GM12801 (cell line): ENCODE measurements at regions not wholly inside any gene's neighbourhood (a gene's known extent, or its start where the extent isn't known, plus 50 kb on each side); places are given as distances from the start of the nearest gene placed in this dataset.

ENCODE experiments used
- TF ChIP-seq, protein P1 (sequence below): IDR thresholded peaks from one replicate; pipeline ENCODE4 v1.5.1; 2011; ENCODE audit warnings: control low read depth; ENCODE audit not compliant: insufficient read length; ENCODE audit errors: extremely low read depth

DNA sequence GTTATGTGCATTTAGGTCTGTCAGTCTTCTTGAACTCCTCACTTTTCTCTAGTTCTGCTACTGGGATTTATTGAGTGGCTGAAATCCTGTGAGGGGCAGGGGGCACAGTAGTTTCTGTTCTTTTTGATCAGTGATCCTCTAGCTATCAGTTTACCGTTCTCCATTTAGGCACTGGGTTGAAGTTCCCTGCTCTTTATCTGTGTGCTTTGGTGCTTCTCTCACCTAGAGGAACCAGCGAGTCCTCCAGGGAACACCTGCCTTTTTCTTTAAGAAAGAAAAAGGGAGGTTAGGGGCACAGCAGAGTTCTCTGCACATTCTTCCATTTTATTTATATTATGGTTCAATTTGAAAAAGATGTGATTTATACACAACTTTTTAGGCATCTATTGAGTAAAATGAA is 503.0 kb upstream of the AGA start:
- TF ChIP-seq, protein P1, sequence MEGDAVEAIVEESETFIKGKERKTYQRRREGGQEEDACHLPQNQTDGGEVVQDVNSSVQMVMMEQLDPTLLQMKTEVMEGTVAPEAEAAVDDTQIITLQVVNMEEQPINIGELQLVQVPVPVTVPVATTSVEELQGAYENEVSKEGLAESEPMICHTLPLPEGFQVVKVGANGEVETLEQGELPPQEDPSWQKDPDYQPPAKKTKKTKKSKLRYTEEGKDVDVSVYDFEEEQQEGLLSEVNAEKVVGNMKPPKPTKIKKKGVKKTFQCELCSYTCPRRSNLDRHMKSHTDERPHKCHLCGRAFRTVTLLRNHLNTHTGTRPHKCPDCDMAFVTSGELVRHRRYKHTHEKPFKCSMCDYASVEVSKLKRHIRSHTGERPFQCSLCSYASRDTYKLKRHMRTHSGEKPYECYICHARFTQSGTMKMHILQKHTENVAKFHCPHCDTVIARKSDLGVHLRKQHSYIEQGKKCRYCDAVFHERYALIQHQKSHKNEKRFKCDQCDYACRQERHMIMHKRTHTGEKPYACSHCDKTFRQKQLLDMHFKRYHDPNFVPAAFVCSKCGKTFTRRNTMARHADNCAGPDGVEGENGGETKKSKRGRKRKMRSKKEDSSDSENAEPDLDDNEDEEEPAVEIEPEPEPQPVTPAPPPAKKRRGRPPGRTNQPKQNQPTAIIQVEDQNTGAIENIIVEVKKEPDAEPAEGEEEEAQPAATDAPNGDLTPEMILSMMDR, result no peak

GRCh38 chr4:177947607-177948006 is 505.4 kb upstream of the AGA start:
- TF ChIP-seq, protein P1, result no peak

GRCh38 chr4:177948853-177949252 is 506.6 kb upstream of the AGA start:
- TF ChIP-seq, protein P1, result no peak

DNA sequence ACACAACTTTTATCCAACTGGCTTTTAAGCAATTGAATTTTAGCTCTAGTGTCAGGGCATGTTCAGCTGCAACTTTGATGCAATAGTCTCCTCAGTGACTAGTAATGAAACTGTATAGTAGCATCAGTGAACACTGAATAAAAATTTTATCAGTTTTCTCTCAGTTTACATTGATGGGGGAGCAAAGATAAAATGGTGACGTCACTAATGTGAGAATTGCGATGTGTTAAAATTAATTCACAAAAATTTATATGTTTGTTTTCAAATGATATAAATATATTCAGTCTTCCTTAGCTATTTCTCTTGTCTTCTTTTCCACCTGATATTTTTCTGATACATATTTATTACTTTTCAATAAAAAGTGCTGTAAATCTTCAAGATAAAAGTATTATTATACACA is 508.8 kb upstream of the AGA start:
- TF ChIP-seq, protein P1, result no peak

DNA sequence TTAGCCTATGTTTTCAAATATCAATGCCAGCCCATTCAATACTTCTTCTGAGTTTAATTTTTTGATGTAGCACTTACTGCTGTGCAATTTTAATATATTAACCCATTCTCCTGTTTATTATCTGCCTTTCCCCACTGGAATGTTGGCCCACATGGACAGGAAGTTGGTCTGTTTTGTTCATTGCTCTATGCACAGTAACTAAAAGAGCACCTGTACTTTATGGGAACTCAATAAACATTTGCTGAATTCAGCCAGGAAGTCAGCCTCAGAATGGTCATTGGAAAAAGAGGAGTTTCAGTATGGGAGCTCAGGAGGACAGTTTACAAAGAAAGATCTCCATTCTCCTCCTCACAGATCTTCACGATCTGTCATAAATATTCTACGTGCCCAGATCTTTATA is 510.5 kb upstream of the AGA start:
- TF ChIP-seq, protein P1, result no peak

DNA sequence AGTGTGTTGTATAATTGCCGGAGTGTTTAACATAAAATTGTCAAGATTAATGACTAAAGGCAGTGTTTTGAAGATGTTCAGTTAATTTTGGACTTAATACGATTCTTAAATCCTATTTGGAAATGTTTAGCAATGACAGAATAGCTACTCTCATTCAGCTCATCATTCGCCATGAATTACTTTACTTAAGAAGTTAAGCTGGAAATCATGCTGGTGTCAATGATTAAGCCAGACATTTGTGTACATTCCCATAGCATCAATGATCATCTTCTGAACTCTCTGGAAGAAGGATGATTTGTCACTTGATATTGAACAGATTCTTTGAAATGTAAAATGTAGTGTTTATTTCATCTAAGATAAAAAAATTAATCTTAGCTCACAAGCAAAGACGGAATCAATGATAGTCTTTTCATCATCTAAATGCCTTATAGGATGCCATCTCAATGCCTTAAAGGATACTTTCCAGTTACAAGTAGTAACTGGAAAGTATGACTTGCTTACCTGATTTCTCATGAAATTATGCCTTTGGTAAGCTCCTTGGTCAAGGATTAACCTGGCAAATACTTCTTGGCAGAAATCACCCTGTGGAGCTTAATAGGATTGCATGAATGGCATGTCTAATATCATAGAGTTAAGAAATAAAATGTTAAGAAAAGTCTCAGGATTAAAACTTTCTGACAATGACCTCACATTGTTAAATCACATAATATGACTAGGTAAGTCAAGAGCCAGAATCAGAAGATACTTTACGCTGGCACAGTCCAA is 515.5 kb upstream of the AGA start:
- TF ChIP-seq, protein P1, result no peak

DNA sequence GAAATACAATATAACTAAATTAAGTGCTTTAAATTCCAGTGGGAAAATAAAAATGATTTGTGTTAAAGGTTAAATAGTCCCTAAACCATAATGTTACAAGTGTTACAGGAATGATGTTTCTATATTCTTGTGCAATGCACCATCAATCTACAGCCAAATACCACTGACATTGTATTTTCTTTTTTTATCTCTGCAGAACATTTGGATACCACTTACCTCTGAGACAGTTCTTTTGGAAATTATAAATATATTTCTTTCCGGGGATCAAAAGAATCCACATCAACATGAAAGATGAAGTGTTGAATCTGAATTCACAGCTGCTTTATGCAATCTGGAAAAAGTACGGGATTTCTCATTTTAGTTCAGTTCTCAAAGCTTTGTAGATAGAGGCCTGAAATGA is 518.3 kb upstream of the AGA start:
- TF ChIP-seq, protein P1, result no peak
